ENCODE measurements at regions not wholly inside any gene's neighbourhood (a gene's known extent, or its start where the extent isn't known, plus 50 kb on each side); places are given as distances from the start of the nearest gene placed in this dataset.

DNA sequence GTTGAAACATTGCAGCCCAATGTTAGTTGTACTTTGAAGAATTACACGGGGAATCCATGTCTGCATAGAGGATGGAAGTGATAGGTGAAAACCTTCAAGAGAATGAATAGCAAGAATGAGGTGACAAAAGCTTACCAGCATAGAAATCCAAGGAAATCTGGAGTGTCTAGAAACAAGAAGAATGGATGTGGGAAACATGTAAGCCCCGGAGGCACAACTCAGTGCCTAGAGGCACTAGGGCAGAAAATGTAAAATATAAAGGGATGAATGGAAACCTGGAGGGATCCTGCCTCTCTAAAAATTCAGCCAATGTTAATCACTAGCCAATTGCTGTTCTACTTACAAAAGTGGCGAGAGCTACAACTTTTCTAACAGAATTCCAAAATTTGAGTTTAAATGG lies 619.0 kb downstream of the TBL1XR1 start:
- POLR2A ChIA-PET = no interaction called here
- no peak for DNase-seq (ENCODE audit: extremely low read depth in 1 of 4, low spot score in 3 of 4)
- WGBS (ENCODE audit: insufficient coverage, low coverage, missing lambda C conversion rate) = 0% methylated on average over 3 of the region's 3 CpGs
- Histone ChIP-seq H3K9me1 (ENCODE audit: control insufficient read depth, insufficient read depth, low read length) (no peaks in the 10 kb centered on the region), H3K27me3 (ENCODE audit: control insufficient read depth in 2 of 2, insufficient read depth in 2 of 2, low read length in 2 of 2) (no peaks in the 10 kb centered on the region; a peak in 1 of 5 replicates), H3K79me2 (ENCODE audit: control insufficient read depth, insufficient read depth, low read length) (no peaks in the 10 kb centered on the region), H3K9ac (ENCODE audit: insufficient read depth in 1 of 2, low read depth in 2 of 2, low read length in 2 of 2) (no peak overlapping the region), H2AFZ (ENCODE audit: low read depth, low read length) (no peak overlapping the region), H3K4me2 (ENCODE audit: insufficient read depth, low read length) (no peak overlapping the region), H3K4me1 (replicated peaks in 1 of 2; ENCODE audit: control insufficient read depth in 2 of 2, insufficient read depth in 2 of 2, low read length in 2 of 2) (no peaks in the 10 kb centered on the region), H3K9me3 (replicated peaks; ENCODE audit: control insufficient read depth, insufficient read depth, low read depth, low read length) (no peaks in the 10 kb centered on the region), H3K27ac (ENCODE audit: extremely low read depth, low read depth, low read length) (no peak overlapping the region), H3K36me3 (ENCODE audit: control insufficient read depth, insufficient read depth, low read length) (no peaks in the 10 kb centered on the region), H3K4me3 (no peak overlapping the region), H4K20me1 (replicated peaks; ENCODE audit: control insufficient read depth, insufficient read depth, low read length) (no peaks in the 10 kb centered on the region)
- FAIRE-seq = no peak
- in situ Hi-C loops (cut with MboI) = no loop called here
- no peak for ATAC-seq
- no TSS peak for BruUV-seq (replicated peaks)
- CTCF ChIA-PET (ENCODE audit: low intra/inter-chr PET ratio) = no interaction called here
- no peak for TF ChIP-seq THRA (IDR thresholded peaks at IDR 0.05)
- intact Hi-C loops (cut with micrococcal nuclease) = no loop called here

DNA sequence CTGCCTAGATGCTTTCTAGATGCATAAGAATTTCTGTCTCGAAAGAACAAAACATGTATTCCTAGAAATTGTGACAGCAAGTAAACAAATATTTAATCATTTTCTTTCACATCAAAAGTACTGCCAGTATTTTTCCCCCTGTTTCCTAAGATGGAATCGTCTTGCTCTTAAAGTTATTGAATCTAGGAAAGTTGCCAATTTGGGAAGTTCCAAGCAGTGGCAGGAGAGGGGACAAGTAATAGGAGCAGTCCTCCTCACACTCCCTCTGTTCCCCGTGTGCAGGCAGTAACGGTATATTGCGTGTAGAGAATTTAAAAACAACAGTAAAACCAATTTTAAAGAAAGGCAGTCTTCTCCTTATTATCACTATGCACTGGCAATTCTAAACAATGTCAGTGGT lies 619.8 kb downstream of the TBL1XR1 start:
- H3K4me2 ChIP-seq (ENCODE audit: insufficient read depth, low read length) = no peak overlapping the region
- H3K27ac ChIP-seq (ENCODE audit: extremely low read depth, low read depth, low read length) = no peak overlapping the region
- TF ChIP-seq ZNF24 (IDR thresholded peaks at IDR 0.05) (no peak), ZNF830 (CRISPR knock-in tag; IDR thresholded peaks at IDR 0.05) (no peak), RAD21 (CRISPR knock-in tag; conservative IDR thresholded peaks at IDR 0.05 in 1 of 2, IDR thresholded peaks at IDR 0.05 in 1 of 2) (no peak), DNMT1 (IDR thresholded peaks at IDR 0.05) (no peak), HMG20A (CRISPR knock-in tag; conservative IDR thresholded peaks at IDR 0.05) (no peak), ELF1 (tag; IDR thresholded peaks at IDR 0.05) (no peak), MBD2 (IDR thresholded peaks at IDR 0.05; ENCODE audit: borderline replicate concordance, low read depth) (no peak), SMAD1 (IDR thresholded peaks at IDR 0.05; ENCODE audit: low read depth, low read length, partially characterized antibody) (no peak), HLTF (IDR thresholded peaks at IDR 0.05) (no peak), XRCC3 (IDR thresholded peaks at IDR 0.05) (no peak), IRF1 (CRISPR knock-in tag; IDR thresholded peaks at IDR 0.05; ENCODE audit: borderline replicate concordance) (no peak), ILK (tag; IDR thresholded peaks at IDR 0.05; ENCODE audit: borderline replicate concordance, low read depth) (no peak)
- TF ChIP-seq, protein P1, sequence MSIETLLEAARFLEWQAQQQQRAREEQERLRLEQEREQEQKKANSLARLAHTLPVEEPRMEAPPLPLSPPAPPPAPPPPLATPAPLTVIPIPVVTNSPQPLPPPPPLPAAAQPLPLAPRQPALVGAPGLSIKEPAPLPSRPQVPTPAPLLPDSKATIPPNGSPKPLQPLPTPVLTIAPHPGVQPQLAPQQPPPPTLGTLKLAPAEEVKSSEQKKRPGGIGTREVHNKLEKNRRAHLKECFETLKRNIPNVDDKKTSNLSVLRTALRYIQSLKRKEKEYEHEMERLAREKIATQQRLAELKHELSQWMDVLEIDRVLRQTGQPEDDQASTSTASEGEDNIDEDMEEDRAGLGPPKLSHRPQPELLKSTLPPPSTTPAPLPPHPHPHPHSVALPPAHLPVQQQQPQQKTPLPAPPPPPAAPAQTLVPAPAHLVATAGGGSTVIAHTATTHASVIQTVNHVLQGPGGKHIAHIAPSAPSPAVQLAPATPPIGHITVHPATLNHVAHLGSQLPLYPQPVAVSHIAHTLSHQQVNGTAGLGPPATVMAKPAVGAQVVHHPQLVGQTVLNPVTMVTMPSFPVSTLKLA (conservative IDR thresholded peaks at IDR 0.05) = no peak
- no peak for ATAC-seq
- FAIRE-seq = no peak
- in situ Hi-C loops (cut with MboI) (no loop called here), intact Hi-C loops (cut with micrococcal nuclease) (no loop called here)
- no peaks in the 10 kb centered on the region for H3K4me1 ChIP-seq (replicated peaks in 1 of 2; ENCODE audit: control insufficient read depth in 2 of 2, insufficient read depth in 2 of 2, low read length in 2 of 2)
- H3K9me1 ChIP-seq (ENCODE audit: control insufficient read depth, insufficient read depth, low read length) = no peaks in the 10 kb centered on the region
- ChIA-PET CTCF (ENCODE audit: low intra/inter-chr PET ratio) (no interaction called here), POLR2A (no interaction called here)
- no peak for DNase-seq (ENCODE audit: extremely low read depth in 1 of 4, low spot score in 3 of 4)
- no peaks in the 10 kb centered on the region for H3K79me2 ChIP-seq (ENCODE audit: control insufficient read depth, insufficient read depth, low read length)
- no peaks in the 10 kb centered on the region for H3K9me3 ChIP-seq (replicated peaks; ENCODE audit: control insufficient read depth, insufficient read depth, low read depth, low read length)
- under 1% methylated on average over 5 of the region's 5 CpGs for WGBS (ENCODE audit: insufficient coverage, low coverage, missing lambda C conversion rate)
- no peak overlapping the region for H2AFZ ChIP-seq (ENCODE audit: low read depth, low read length)
- H3K36me3 ChIP-seq (ENCODE audit: control insufficient read depth, insufficient read depth, low read length) = no peaks in the 10 kb centered on the region
- H3K9ac ChIP-seq (ENCODE audit: insufficient read depth in 1 of 2, low read depth in 2 of 2, low read length in 2 of 2) = no peak overlapping the region
- no peaks in the 10 kb centered on the region for H4K20me1 ChIP-seq (replicated peaks; ENCODE audit: control insufficient read depth, insufficient read depth, low read length)
- H3K27me3 ChIP-seq (ENCODE audit: control insufficient read depth in 2 of 2, insufficient read depth in 2 of 2, low read length in 2 of 2) = no peaks in the 10 kb centered on the region; a peak in 1 of 5 replicates
- H3K4me3 ChIP-seq = no peak overlapping the region
- no TSS peak for BruUV-seq (replicated peaks)

Measured in K562 (cell line).